Skin epidermis (tissue), 12 donors: ENCODE measurements at regions not wholly inside any gene's neighbourhood (a gene's known extent, or its start where the extent isn't known, plus 50 kb on each side); places are given as distances from the start of the nearest gene placed in this dataset.
"Not testable (repeated sequence)": the region's sequence is repeated elsewhere in the genome, so short reads cannot be mapped to it uniquely, and the experiment has no call there.

Experiments
- H3K27ac ChIP-seq, 21 experiments: fragments of 200-600 bp; sonication (generic) in 11 of 21; one replicate each; pipeline ENCODE4 v1.5.0; 2020; ENCODE audit warnings: mild to moderate bottlenecking in 3 of 21, inconsistent platforms in 2 of 21, moderate library complexity in 2 of 21
- H3K4me3 ChIP-seq, 7 experiments: fragments of 200-600 bp; sonication (generic) in 2 of 7; one replicate each; pipeline ENCODE4 v1.5.0; 2020; ENCODE audit warnings: inconsistent platforms in 2 of 7, mild to moderate bottlenecking in 2 of 7, moderate library complexity in 1 of 7

- no peak overlapping the region for H3K27ac ChIP-seq
- no peak overlapping the region for H3K4me3 ChIP-seq
These were observed 824.3 kb downstream of the SEMA5A start for GRCh38 chr5:8721536-8721935.

GRCh38 chr5:8726383-8727036, 819.4 kb downstream of the SEMA5A start:
- no peak overlapping the region for H3K4me3 ChIP-seq
- no peak overlapping the region for H3K27ac ChIP-seq

GRCh38 chr5:8727396-8727795, 818.5 kb downstream of the SEMA5A start:
- Histone ChIP-seq H3K27ac (no peak overlapping the region), H3K4me3 (no peak overlapping the region)

- Histone ChIP-seq H3K27ac (no peak overlapping the region), H3K4me3 (no peak overlapping the region)
These were observed 816.4 kb downstream of the SEMA5A start for GRCh38 chr5:8729437-8729836.

GRCh38 chr5:8730194-8730593, 815.7 kb downstream of the SEMA5A start:
- Histone ChIP-seq H3K4me3 (no peak overlapping the region), H3K27ac (no peak overlapping the region)

- H3K4me3 ChIP-seq, H3K27ac ChIP-seq: not testable (repeated sequence)
These were observed 814.8 kb downstream of the SEMA5A start for GRCh38 chr5:8731110-8731509.

GRCh38 chr5:8740595-8740994, 805.3 kb downstream of the SEMA5A start:
- Histone ChIP-seq H3K4me3 (no peak overlapping the region), H3K27ac (no peak overlapping the region)

- H3K4me3 ChIP-seq: no peak overlapping the region
- no peak overlapping the region for H3K27ac ChIP-seq
These were observed 796.3 kb downstream of the SEMA5A start for GRCh38 chr5:8749556-8749955.

GRCh38 chr5:8750100-8750499, 795.8 kb downstream of the SEMA5A start:
- no peak overlapping the region for H3K4me3 ChIP-seq

GRCh38 chr5:8751971-8752370, 793.9 kb downstream of the SEMA5A start:
- H3K27ac ChIP-seq: no peak overlapping the region
- no peak overlapping the region for H3K4me3 ChIP-seq

More at GRCh38 chr5:8750100-8750499, 795.8 kb downstream of the SEMA5A start:
- H3K27ac ChIP-seq: no peak overlapping the region

- Histone ChIP-seq H3K27ac (no peak overlapping the region), H3K4me3 (no peak overlapping the region)
These were observed 793.3 kb downstream of the SEMA5A start for GRCh38 chr5:8752595-8752994.

- no peak overlapping the region for H3K27ac ChIP-seq
- no peak overlapping the region for H3K4me3 ChIP-seq
These were observed 789.3 kb downstream of the SEMA5A start for GRCh38 chr5:8756498-8757084.

GRCh38 chr5:8765886-8766285, 780.0 kb downstream of the SEMA5A start:
- Histone ChIP-seq H3K27ac (no peak overlapping the region), H3K4me3 (no peak overlapping the region)

GRCh38 chr5:8766448-8766847, 779.4 kb downstream of the SEMA5A start:
- Histone ChIP-seq H3K27ac (no peak overlapping the region), H3K4me3 (no peak overlapping the region)

GRCh38 chr5:8767111-8767510, 778.8 kb downstream of the SEMA5A start:
- H3K27ac ChIP-seq: no peak overlapping the region

GRCh38 chr5:8767746-8768145, 778.1 kb downstream of the SEMA5A start:
- Histone ChIP-seq H3K27ac (no peak overlapping the region), H3K4me3 (no peak overlapping the region)

More at GRCh38 chr5:8767111-8767510, 778.8 kb downstream of the SEMA5A start:
- H3K4me3 ChIP-seq: no peak overlapping the region

GRCh38 chr5:8769631-8770030, 776.2 kb downstream of the SEMA5A start:
- Histone ChIP-seq H3K4me3 (no peak overlapping the region), H3K27ac (no peak overlapping the region)

- Histone ChIP-seq H3K27ac (no peak overlapping the region), H3K4me3 (no peak overlapping the region)
These were observed 775.4 kb downstream of the SEMA5A start for GRCh38 chr5:8770431-8770830.

- Histone ChIP-seq H3K4me3 (no peak overlapping the region), H3K27ac (no peak overlapping the region)
These were observed 772.7 kb downstream of the SEMA5A start for GRCh38 chr5:8773046-8773615.

GRCh38 chr5:8784692-8785091, 761.2 kb downstream of the SEMA5A start:
- H3K27ac ChIP-seq: no peak overlapping the region
- H3K4me3 ChIP-seq: no peak overlapping the region

- no peak overlapping the region for H3K4me3 ChIP-seq
These were observed 757.6 kb downstream of the SEMA5A start for GRCh38 chr5:8788246-8788645.

More at GRCh38 chr5:8788246-8788645, 757.6 kb downstream of the SEMA5A start:
- H3K27ac ChIP-seq: no peak overlapping the region
